GM12878 (cell line): ENCODE measurements at regions not wholly inside any gene's neighbourhood (a gene's known extent, or its start where the extent isn't known, plus 50 kb on each side); places are given as distances from the start of the nearest gene placed in this dataset.
"Not testable (repeated sequence)": the region's sequence is repeated elsewhere in the genome, so short reads cannot be mapped to it uniquely, and the experiment has no call there.

ENCODE experiments used
- ATAC-seq: fragments of 200-7000 bp; cut with Tn5 transposase; 3 replicates; pipeline ENCODE4 v1.9.1; 2020; ENCODE audit warnings: mild to moderate bottlenecking, moderate library complexity
- BruUV-seq: library from RNA; stranded (reverse); fragments of 400-500 nt; replicated peaks from 2 replicates; lab custom pipeline; 2021; lab: Mats Ljungman, UMichigan
- CTCF ChIA-PET: fragments of 300-600 bp; sonication (Branson Sonifier 250); formaldehyde crosslinking; extraction: SDS; loops from one replicate; lab custom pipeline; 2021; ENCODE audit warnings: inconsistent platforms; lab: Yijun Ruan, JAX
- POLR2A ChIA-PET: fragments of 350-600 bp; formaldehyde crosslinking; extraction: SDS; loops from one replicate; lab custom pipeline; 2021; ENCODE audit warnings: inconsistent platforms; lab: Charles Lee
- RAD21 ChIA-PET: fragments of 300-600 bp; sonication (Branson Sonifier 250); formaldehyde crosslinking; loops from one replicate; lab custom pipeline; 2023; ENCODE audit warnings: antibody characterized with exemption; ENCODE audit not compliant: unreplicated experiment; lab: Charles Lee
- SMC1A ChIA-PET: fragments of 300-600 bp; sonication (Branson Sonifier 250); formaldehyde crosslinking; loops from one replicate; lab custom pipeline; 2023; ENCODE audit not compliant: unreplicated experiment, uncharacterized antibody; lab: Charles Lee
- DNase-seq: peaks from one replicate; pipeline ENCODE4 v3.0.0-alpha.2; 2011; ENCODE audit warnings: low read depth, low spot score
- FAIRE-seq: peaks from 3 replicates; lab custom pipeline; 2011; peaks lifted over from hg19 to GRCh38; lab: Jason Lieb, UNC
- H2AFZ ChIP-seq: 2 replicates; pipeline ENCODE4 v1.6.0; 2011; ENCODE audit warnings: low read depth, low read length, control low read depth; ENCODE audit not compliant: control insufficient read depth
- H3K27ac ChIP-seq: 2 replicates; pipeline ENCODE4 v1.5.1; 2011; ENCODE audit warnings: control low read depth; ENCODE audit not compliant: control insufficient read depth, insufficient read depth
- H3K27me3 ChIP-seq, 2 experiments: replicated peaks in 1 of 2; 2 replicates each; pipeline versions ENCODE4 v1.6.0 to v1.6.1; 2011; ENCODE audit warnings: low read length in 1 of 2; ENCODE audit not compliant: control insufficient read depth in 2 of 2, insufficient read depth in 2 of 2
- H3K36me3 ChIP-seq, 2 experiments: 2 replicates each; pipeline ENCODE4 v1.5.1; 2011; ENCODE audit warnings: low read length in 1 of 2; ENCODE audit not compliant: control insufficient read depth in 2 of 2, insufficient read depth in 2 of 2
- H3K4me1 ChIP-seq: 2 replicates; pipeline ENCODE4 v1.6.1; 2011; ENCODE audit warnings: mild to moderate bottlenecking, low read length, moderate library complexity, mixed read lengths; ENCODE audit not compliant: control insufficient read depth, insufficient read depth
- H3K4me2 ChIP-seq: 2 replicates; pipeline ENCODE4 v1.6.0; 2011; ENCODE audit warnings: control low read depth; ENCODE audit not compliant: control insufficient read depth, insufficient read depth
- H3K4me3 ChIP-seq: fragments of 200-600 bp; sonication (generic); 2 replicates; pipeline ENCODE4 v1.5.1; 2016
- H3K79me2 ChIP-seq: 2 replicates; pipeline ENCODE4 v1.6.0; 2011; ENCODE audit warnings: low read length; ENCODE audit not compliant: control insufficient read depth, insufficient read depth
- H3K9ac ChIP-seq: 2 replicates; pipeline ENCODE4 v1.8.0; 2011; ENCODE audit warnings: low read length, control low read depth, mixed read lengths; ENCODE audit not compliant: control insufficient read depth, insufficient read depth
- H3K9me3 ChIP-seq: replicated peaks from 3 replicates; pipeline ENCODE4 v1.5.1; 2011; ENCODE audit warnings: mild to moderate bottlenecking, low read length; ENCODE audit not compliant: control insufficient read depth, insufficient read depth
- H4K20me1 ChIP-seq: 2 replicates; pipeline ENCODE4 v1.6.0; 2011; ENCODE audit not compliant: control insufficient read depth, insufficient read depth
- ASH2L ChIP-seq: fragments of 300-600, 200-600 bp; sonication (generic); IDR thresholded peaks from 2 replicates; pipeline ENCODE4 v1.6.1; 2017; ENCODE audit warnings: low read depth, mild to moderate bottlenecking, borderline replicate concordance
- CREB1 ChIP-seq: IDR thresholded peaks from 2 replicates; pipeline ENCODE4 v1.6.1; 2012; ENCODE audit warnings: low read depth, mild to moderate bottlenecking, inconsistent platforms
- POU2F2 ChIP-seq: IDR thresholded peaks from 3 replicates; pipeline ENCODE4 v1.6.1; 2011; ENCODE audit warnings: low read depth, mild to moderate bottlenecking, low read length, borderline replicate concordance
- STAT1 ChIP-seq: fragments of 450-650 bp; conservative IDR thresholded peaks from 2 replicates; pipeline ENCODE4 v1.6.1; 2014; ENCODE audit warnings: antibody characterized with exemption, mild to moderate bottlenecking
- ZBTB40 ChIP-seq: fragments of 450-650 bp; IDR thresholded peaks from 2 replicates; pipeline ENCODE4 v1.6.1; 2016; ENCODE audit warnings: mild to moderate bottlenecking, moderate library complexity, borderline replicate concordance
- WGBS: methylation state at CpG from one replicate; pipeline ENCODE4 v1.1.6; 2016; ENCODE audit warnings: low lambda C conversion rate; ENCODE audit not compliant: insufficient replicate concordance, insufficient coverage; ENCODE audit errors: missing lambda C conversion rate; 5-methylcytosine and 5-hydroxymethylcytosine counted together
- in situ Hi-C: fragments of 300-500 bp; cut with MboI; formaldehyde crosslinking; loops from 9 replicates; pipeline ENCODE4 v1.14.3; 2018; ENCODE audit warnings: mixed read lengths
- intact Hi-C: fragments of 100-400 bp; cut with micrococcal nuclease; formaldehyde crosslinking; loops from one replicate; pipeline ENCODE4 v1.14.2; 2022; ENCODE audit not compliant: unreplicated experiment
- TF ChIP-seq, protein P1 (sequence below): fragments of 450-650 bp; IDR thresholded peaks from 2 replicates; pipeline ENCODE4 v1.6.1; 2014; ENCODE audit warnings: mild to moderate bottlenecking

- H3K27ac ChIP-seq, DNase-seq, FAIRE-seq, RAD21 ChIA-PET, H3K4me3 ChIP-seq, H3K4me2 ChIP-seq, H3K27me3 ChIP-seq, H3K9me3 ChIP-seq, H3K79me2 ChIP-seq, H3K36me3 ChIP-seq, H4K20me1 ChIP-seq, ATAC-seq, CTCF ChIA-PET, BruUV-seq, POLR2A ChIA-PET, H3K9ac ChIP-seq, H3K4me1 ChIP-seq, H2AFZ ChIP-seq, SMC1A ChIA-PET, intact Hi-C loops, in situ Hi-C loops: not testable (repeated sequence)
- WGBS = 27% methylated on average over 3 of the region's 3 CpGs
These were observed 176.1 kb downstream of the BTBD3 start for GRCh38 chr20:12093797-12094190.

- no peaks in the 10 kb centered on the region for H4K20me1 ChIP-seq
- TF ChIP-seq, protein P1, sequence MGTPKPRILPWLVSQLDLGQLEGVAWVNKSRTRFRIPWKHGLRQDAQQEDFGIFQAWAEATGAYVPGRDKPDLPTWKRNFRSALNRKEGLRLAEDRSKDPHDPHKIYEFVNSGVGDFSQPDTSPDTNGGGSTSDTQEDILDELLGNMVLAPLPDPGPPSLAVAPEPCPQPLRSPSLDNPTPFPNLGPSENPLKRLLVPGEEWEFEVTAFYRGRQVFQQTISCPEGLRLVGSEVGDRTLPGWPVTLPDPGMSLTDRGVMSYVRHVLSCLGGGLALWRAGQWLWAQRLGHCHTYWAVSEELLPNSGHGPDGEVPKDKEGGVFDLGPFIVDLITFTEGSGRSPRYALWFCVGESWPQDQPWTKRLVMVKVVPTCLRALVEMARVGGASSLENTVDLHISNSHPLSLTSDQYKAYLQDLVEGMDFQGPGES = no peak
- TF ChIP-seq ASH2L = no peak
- TF ChIP-seq CREB1 = no peak
- no peak for TF ChIP-seq ZBTB40
- TF ChIP-seq STAT1 = no peak
- no peak for TF ChIP-seq POU2F2
- TF ChIP-seq, all 136 proteins: peak for 0
- 2% methylated on average over 5 of the region's 5 CpGs for WGBS
- Histone ChIP-seq H3K4me3 (no peak overlapping the region), H3K27ac (no peak overlapping the region), H3K79me2 (no peaks in the 10 kb centered on the region), H3K9ac (no peak overlapping the region), H3K27me3 (no peaks in the 10 kb centered on the region), H3K4me1 (no peaks in the 10 kb centered on the region), H2AFZ (no peak overlapping the region), H3K4me2 (no peak overlapping the region), H3K9me3 (no peaks in the 10 kb centered on the region), H3K36me3 (no peaks in the 10 kb centered on the region)
- DNase-seq (no peak), ATAC-seq (no peak), FAIRE-seq (no peak)
- intact Hi-C loops (no loop called here), in situ Hi-C loops (no loop called here)
- no TSS peak for BruUV-seq
- ChIA-PET POLR2A (no interaction called here), SMC1A (no interaction called here), RAD21 (no interaction called here), CTCF (no interaction called here)
These were observed 177.7 kb downstream of the BTBD3 start for GRCh38 chr20:12095180-12095920.
